ENCODE measurements at regions not wholly inside any gene's neighbourhood (a gene's known extent, or its start where the extent isn't known, plus 50 kb on each side); places are given as distances from the start of the nearest gene placed in this dataset.

DNA sequence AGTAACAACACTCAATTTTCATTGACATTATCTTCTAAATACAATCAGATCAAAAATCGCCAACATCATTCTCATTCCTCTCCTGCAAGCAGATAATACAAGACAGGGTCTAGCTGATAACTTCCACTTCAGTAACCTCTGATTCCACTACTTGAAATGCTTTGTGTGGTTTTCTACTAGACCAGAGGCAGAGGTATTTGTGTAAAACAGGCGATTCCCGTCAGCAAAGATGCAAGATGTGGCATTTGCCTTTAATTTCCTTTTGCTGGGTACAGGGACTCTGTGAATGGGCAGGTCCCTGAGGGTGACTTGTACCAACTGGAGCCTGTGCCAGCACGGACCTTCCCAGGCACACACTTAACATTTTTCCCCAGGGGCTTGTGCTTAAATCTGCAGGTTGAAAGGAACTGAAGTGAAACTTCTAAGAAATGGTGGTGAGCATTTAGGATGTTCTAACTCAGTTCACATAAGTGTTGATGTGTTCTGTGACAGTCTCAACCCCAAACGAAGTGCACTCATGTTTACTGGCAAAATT lies 625.5 kb upstream of the WWC1 start:
- ChIA-PET CTCF (interaction anchor here (0.6 kb wide), 1 partner anchor 106 kb away, joined by 3 read pairs; no protein-coding TSS in a partner anchor), POLR2A (no interaction called here)
- Mint-ChIP-seq H3K4me3 (no peak overlapping the region), H3K27ac (no peak overlapping the region), H3K36me3 (ENCODE audit: low read depth) (no peaks in the 10 kb centered on the region), H3K27me3 (no peaks in the 10 kb centered on the region), H3K9me3 (ENCODE audit: low read depth) (no peaks in the 10 kb centered on the region), H3K4me1 (no peaks in the 10 kb centered on the region)
- no peak for DNase-seq
- ATAC-seq, result no peak
- intact Hi-C loops (cut with DNase I, micrococcal nuclease), result no loop called here

DNA sequence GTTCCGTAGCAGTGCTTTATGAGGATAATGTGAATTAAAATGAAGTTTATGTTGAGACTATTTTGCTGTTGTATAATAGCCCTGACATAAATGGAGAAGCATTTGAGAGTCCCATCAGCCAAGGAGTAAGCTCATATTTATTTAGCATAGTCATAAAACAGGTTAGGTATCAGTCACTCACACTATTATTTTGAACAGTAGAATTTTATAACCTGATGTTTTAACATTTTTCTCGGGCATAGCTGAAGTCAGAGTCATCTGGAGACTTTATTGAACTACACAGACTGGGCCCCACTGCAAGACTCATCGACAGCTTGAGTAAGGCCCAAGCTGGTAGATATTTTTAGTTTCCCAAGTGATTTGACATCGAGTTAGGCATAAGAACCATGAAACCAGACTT lies 620.3 kb upstream of the WWC1 start:
- intact Hi-C loops (cut with DNase I, micrococcal nuclease), result no loop called here
- no peak for ATAC-seq
- no peaks in the 10 kb centered on the region for H3K4me1 Mint-ChIP-seq
- ChIA-PET CTCF (no interaction called here), POLR2A (no interaction called here)
- H3K4me3 Mint-ChIP-seq, result no peak overlapping the region
- H3K36me3 Mint-ChIP-seq (ENCODE audit: low read depth), result no peaks in the 10 kb centered on the region
- DNase-seq, result no peak
- H3K27me3 Mint-ChIP-seq, result no peaks in the 10 kb centered on the region
- no peak overlapping the region for H3K27ac Mint-ChIP-seq
- H3K9me3 Mint-ChIP-seq (ENCODE audit: low read depth), result peaks cover under 1% of the 10 kb centered on the region

DNA sequence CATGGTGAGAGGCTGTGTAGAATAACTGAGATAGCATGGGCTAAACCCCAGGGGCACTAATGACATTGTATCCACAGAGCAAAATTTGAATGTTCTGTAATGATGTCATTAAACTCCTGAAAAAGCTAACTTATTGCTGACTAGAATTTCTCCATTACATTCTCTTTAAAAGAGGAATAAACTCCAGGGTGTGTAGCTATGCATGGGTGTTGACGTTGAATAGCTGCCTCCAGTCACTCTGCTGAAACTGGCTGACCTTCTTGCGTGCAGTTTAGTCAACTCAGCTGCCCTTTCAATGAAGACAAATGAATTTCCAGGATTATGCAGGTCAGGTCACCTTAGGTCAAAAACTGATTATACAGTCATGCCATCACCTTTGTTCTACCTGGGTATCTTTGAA lies 617.5 kb upstream of the WWC1 start:
- Mint-ChIP-seq H3K36me3 (ENCODE audit: low read depth) (no peaks in the 10 kb centered on the region), H3K4me3 (no peak overlapping the region), H3K27me3 (no peaks in the 10 kb centered on the region), H3K4me1 (no peaks in the 10 kb centered on the region), H3K27ac (no peak overlapping the region), H3K9me3 (ENCODE audit: low read depth) (peaks cover 4% of the 10 kb centered on the region)
- POLR2A ChIA-PET, result no interaction called here
- ATAC-seq (no peak), DNase-seq (no peak)
- intact Hi-C loops (cut with DNase I, micrococcal nuclease), result no loop called here
- CTCF ChIA-PET, result no interaction called here

DNA sequence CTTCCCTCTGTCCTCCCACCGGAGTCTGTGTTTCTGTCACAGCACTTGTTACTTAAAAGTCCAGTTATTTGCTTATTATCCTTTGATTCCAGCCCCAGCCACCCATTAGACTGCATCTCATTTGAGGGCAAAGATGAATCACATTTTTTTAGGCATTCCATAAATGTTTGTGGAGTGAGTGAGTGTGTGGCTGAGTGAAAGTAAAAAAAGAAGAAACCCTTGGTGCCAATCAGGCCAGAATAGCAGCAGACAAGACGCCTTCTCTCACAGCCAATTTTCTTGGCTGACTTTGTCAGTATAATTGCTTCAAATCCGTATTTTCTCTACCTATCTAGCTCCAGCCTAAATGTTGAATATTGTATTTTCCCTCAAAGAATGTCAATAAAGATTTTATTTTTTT lies 613.0 kb upstream of the WWC1 start:
- ChIA-PET CTCF (interaction anchor here (1.4 kb wide), 1 partner anchor 45 kb away, joined by 5 read pairs; no protein-coding TSS in a partner anchor), POLR2A (no interaction called here)
- Mint-ChIP-seq H3K27ac (no peak overlapping the region), H3K27me3 (no peaks in the 10 kb centered on the region), H3K9me3 (ENCODE audit: low read depth) (peaks cover 10% of the 10 kb centered on the region), H3K4me1 (no peaks in the 10 kb centered on the region), H3K36me3 (ENCODE audit: low read depth) (no peaks in the 10 kb centered on the region), H3K4me3 (no peak overlapping the region)
- ATAC-seq, result no peak
- intact Hi-C loops (cut with DNase I, micrococcal nuclease), result no loop called here
- no peak for DNase-seq

DNA sequence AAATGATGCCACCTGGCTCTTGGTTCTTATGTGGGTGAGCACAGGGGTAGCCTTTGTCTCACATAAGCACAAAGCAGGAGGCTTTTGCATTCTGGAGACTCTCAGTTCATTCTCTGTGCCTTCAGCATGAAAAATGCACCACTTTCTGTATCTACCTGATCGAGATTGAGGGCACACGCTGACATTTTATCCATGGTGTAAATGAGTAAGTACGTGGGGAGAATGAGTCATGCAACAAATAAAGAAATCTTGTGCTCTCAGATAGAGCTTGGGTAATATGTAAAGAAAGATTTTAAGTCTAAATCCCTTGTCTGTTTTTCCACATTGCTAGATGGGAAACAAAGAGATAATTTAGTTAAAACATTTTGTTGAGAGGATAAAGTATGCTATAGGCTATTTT lies 607.2 kb upstream of the WWC1 start:
- Mint-ChIP-seq H3K4me3 (no peak overlapping the region), H3K27me3 (no peaks in the 10 kb centered on the region), H3K27ac (no peak overlapping the region), H3K36me3 (ENCODE audit: low read depth) (no peaks in the 10 kb centered on the region), H3K4me1 (no peaks in the 10 kb centered on the region), H3K9me3 (ENCODE audit: low read depth) (peaks cover 7% of the 10 kb centered on the region)
- ATAC-seq (no peak), DNase-seq (no peak)
- ChIA-PET CTCF (interaction anchor here (0.7 kb wide), 1 partner anchor 276 kb away, joined by 3 read pairs; no protein-coding TSS in a partner anchor), POLR2A (no interaction called here)
- intact Hi-C loops (cut with DNase I, micrococcal nuclease), result no loop called here

DNA sequence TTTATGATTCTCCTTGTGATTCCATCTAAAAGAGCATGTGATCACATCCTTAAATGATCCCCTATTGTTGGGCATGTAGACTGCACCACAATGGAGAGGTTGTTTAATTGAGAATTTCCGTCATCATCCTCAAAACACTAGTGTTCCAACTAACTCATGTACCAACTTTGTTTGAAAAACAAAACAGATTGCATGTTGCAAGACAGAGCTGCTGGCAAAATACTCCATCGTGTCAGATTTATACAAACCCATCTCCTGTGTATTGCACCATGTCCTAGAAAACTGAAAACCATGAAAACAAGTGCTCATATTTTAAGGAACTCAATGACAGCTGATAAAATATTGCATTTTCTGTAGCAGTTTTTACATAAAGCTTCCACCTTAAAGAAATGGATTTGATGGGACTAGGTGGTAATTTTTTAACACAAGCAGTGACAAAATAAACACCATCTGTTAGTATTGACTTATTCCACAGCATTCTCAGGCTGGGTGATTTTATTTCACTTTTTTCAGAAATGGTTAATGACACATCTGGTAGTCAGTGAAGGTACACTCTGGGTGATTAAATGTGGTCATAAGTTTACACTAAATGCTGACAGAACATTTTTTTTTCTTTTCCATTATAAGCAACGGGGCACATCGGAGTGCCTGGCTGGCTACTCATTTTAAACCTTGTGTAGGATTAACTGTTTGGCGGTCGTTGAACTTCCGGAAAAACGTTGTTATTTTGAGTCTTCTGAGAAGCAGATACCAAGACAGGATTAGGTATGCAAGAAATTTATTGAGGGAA lies 602.9 kb upstream of the WWC1 start:
- ATAC-seq, result no peak

DNA sequence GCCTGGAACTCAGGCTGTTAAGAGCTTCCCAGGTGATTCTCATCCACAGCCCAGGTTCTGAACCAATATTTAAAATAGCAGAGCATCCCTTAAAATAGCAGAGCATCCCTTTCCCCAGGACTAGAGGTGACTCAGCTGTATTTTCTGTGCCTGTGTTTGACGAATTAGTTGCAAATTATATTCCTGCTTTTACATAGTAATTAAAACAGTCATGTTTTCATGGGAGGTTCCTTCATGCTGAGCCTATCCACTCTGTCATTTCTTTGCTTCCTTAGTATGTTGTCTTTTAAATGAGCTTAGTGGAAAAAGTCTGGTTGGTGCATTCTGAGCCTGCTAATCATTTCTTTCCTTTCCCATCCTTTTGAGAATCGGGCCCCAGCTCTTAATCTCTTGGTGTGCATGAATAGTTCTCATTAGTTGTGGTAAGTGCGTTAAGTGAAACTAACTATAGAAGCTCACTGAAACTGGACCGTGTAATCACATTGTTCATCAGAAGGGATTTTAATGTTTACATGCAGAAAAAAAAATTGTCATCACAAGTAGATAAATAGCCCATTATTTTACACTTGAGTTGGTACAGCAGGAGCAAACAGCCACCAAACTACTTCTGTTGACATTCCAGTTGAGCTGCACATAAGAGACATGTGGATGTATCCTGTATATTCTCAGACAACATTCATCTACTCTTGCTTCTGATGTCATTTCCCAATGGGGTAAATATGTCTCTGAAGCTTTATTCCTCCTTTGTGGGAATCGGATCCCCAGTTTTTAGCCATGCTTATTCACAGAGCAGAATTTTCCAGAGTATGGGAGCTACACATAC lies 596.9 kb upstream of the WWC1 start:
- Mint-ChIP-seq H3K36me3 (ENCODE audit: low read depth) (no peaks in the 10 kb centered on the region), H3K27ac (no peak overlapping the region), H3K4me3 (no peak overlapping the region), H3K9me3 (ENCODE audit: low read depth) (no peaks in the 10 kb centered on the region), H3K4me1 (no peaks in the 10 kb centered on the region), H3K27me3 (no peaks in the 10 kb centered on the region)
- intact Hi-C loops (cut with DNase I, micrococcal nuclease), result no loop called here
- ATAC-seq, result no peak
- ChIA-PET CTCF (no interaction called here), POLR2A (no interaction called here)
- no peak for DNase-seq

More for the DNA sequence above, 602.9 kb upstream of the WWC1 start:
- Mint-ChIP-seq H3K27me3 (no peaks in the 10 kb centered on the region), H3K4me1 (no peaks in the 10 kb centered on the region), H3K4me3 (no peak overlapping the region), H3K9me3 (ENCODE audit: low read depth) (peaks cover 2% of the 10 kb centered on the region), H3K27ac (no peak overlapping the region), H3K36me3 (ENCODE audit: low read depth) (no peaks in the 10 kb centered on the region)
- DNase-seq, result no peak
- ChIA-PET CTCF (no interaction called here), POLR2A (no interaction called here)
- intact Hi-C loops (cut with DNase I, micrococcal nuclease), result no loop called here

DNA sequence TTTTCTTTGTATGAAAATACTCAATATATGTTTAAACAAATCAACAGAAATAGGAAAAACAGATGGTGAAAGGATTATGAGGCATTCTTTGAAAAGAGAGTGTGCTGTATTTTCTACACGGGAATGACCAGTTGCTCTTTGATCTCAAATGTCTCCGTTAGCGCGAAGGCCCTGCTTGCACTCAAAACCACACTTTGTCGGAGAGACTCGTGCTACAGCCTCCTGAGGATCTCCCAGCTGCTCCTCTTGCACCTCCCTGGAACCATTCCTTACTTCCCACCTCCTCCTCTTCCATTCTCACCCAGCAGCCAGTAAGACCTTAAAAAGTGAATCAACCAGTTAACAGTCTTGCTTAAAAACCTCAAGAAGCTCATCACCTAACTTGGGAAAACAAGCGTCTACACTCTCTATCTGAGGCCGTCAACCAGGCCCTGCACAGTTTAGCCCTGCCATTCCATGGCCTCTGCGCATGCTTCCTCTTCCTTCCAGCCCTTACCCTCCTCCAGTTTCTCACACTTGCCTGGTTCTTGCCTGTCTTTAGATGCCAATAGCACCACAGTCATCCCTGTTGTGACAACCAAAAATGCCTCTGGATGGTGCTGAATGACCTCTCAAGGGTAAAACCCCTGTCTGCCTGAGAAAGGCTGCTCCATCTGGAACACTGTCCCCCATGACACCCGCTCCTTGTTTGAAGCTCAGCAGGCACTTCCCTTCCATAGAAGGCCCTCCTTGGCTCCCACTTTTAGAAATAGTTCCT lies 594.7 kb upstream of the WWC1 start:
- ChIA-PET POLR2A (no interaction called here), CTCF (no interaction called here)
- DNase-seq, result no peak
- intact Hi-C loops (cut with DNase I, micrococcal nuclease), result no loop called here
- Mint-ChIP-seq H3K27me3 (no peaks in the 10 kb centered on the region), H3K27ac (no peak overlapping the region), H3K36me3 (ENCODE audit: low read depth) (no peaks in the 10 kb centered on the region), H3K9me3 (ENCODE audit: low read depth) (no peaks in the 10 kb centered on the region), H3K4me3 (no peak overlapping the region), H3K4me1 (no peaks in the 10 kb centered on the region)
- ATAC-seq, result no peak

DNA sequence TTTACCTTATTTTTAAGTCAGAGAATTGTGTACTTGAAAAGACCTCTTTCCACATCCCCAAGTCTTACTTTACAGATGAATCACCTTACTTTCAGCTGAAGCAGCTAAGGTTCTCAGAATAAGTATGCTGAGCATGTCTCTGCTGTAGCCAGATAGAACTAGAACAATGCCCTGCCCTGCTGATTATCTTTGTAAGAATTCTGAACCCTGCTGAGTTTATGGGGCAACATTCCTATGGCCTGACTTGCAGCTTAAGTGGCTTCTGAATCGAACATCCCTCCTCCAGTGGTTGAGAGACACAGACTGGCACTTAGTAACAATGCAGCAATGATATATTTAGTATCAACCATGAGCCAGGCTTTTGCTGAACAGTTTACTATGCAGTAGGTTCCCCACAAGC lies 592.0 kb upstream of the WWC1 start:
- ATAC-seq (no peak), DNase-seq (no peak)
- Mint-ChIP-seq H3K4me1 (no peaks in the 10 kb centered on the region), H3K36me3 (ENCODE audit: low read depth) (no peaks in the 10 kb centered on the region), H3K4me3 (no peak overlapping the region), H3K9me3 (ENCODE audit: low read depth) (no peaks in the 10 kb centered on the region), H3K27me3 (peaks cover 3% of the 10 kb centered on the region), H3K27ac (no peak overlapping the region)
- POLR2A ChIA-PET, result no interaction called here
- CTCF ChIA-PET, result interaction anchor here (0.9 kb wide), 1 partner anchor 294 kb away, joined by 4 read pairs; no protein-coding TSS in a partner anchor
- intact Hi-C loops (cut with DNase I, micrococcal nuclease), result no loop called here

DNA sequence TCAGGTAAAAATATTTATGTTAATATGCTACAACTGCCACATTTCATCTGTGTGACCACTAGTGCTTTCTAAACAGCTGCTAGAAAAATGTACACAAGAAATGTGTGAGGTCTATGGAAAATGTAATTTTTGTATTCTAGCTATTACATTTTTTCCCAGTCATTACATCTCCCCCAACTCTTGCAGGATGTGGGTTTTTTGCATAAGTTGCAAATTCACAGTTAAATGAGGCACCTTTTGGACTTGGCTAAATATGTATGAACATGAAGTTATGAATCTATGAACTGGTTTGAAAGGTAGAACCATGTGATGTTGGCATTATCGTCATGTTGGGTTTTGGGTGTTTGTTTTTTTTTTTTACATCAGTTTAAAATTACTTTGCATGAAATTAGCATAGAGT lies 590.4 kb upstream of the WWC1 start:
- H3K27ac Mint-ChIP-seq, result no peak overlapping the region
- no peak for DNase-seq
- H3K27me3 Mint-ChIP-seq, result peaks cover 3% of the 10 kb centered on the region
- no peak overlapping the region for H3K4me3 Mint-ChIP-seq
- intact Hi-C loops (cut with DNase I, micrococcal nuclease), result no loop called here
- no peaks in the 10 kb centered on the region for H3K9me3 Mint-ChIP-seq (ENCODE audit: low read depth)
- no peak for ATAC-seq
- ChIA-PET POLR2A (interaction anchor here (0.6 kb wide), 1 partner anchor 9 kb away, joined by 3 read pairs; no protein-coding TSS in a partner anchor), CTCF (interaction anchor here (1.2 kb wide), 1 partner anchor 28 kb away, joined by 3 read pairs; no protein-coding TSS in a partner anchor)
- no peaks in the 10 kb centered on the region for H3K36me3 Mint-ChIP-seq (ENCODE audit: low read depth)
- H3K4me1 Mint-ChIP-seq, result no peaks in the 10 kb centered on the region

DNA sequence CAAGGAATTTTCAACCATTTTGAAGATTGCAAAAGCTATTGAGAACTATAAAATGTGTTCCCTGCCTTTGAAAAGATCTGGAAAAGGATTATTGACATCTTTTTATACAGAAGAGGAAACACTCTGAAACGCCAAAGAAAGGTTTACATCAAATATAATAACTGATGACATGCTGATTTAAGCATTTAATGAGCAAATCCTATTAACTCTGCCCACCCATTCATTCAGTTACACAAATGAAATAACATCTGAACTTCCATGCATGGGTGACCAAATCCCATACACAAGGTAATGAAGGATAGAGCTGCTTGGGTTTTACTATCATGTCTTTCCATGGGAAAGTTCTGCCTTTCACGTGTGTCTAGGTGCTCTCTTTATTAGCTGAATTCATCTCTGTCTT lies 589.4 kb upstream of the WWC1 start:
- Mint-ChIP-seq H3K4me3 (no peak overlapping the region), H3K9me3 (ENCODE audit: low read depth) (no peaks in the 10 kb centered on the region)
- intact Hi-C loops (cut with DNase I, micrococcal nuclease), result no loop called here

More for the DNA sequence above, 589.4 kb upstream of the WWC1 start:
- no peaks in the 10 kb centered on the region for H3K4me1 Mint-ChIP-seq
- no peaks in the 10 kb centered on the region for H3K36me3 Mint-ChIP-seq (ENCODE audit: low read depth)
- ATAC-seq (no peak), DNase-seq (no peak)
- H3K27ac Mint-ChIP-seq, result no peak overlapping the region
- H3K27me3 Mint-ChIP-seq, result peaks cover 3% of the 10 kb centered on the region
- POLR2A ChIA-PET, result no interaction called here
- CTCF ChIA-PET, result no interaction called here
